Dendritic cell treated with granulocyte-macrophage colony-stimulating factor and Interleukin-4, amounts not matched to agents 40 ng/mL and 50 ng/mL, for 4 days (primary cell): ENCODE measurements at regions not wholly inside any gene's neighbourhood (a gene's known extent, or its start where the extent isn't known, plus 50 kb on each side); places are given as distances from the start of the nearest gene placed in this dataset.
"Not testable (repeated sequence)": the region's sequence is repeated elsewhere in the genome, so short reads cannot be mapped to it uniquely, and the experiment has no call there.

ENCODE experiments used
- H3K27ac Mint-ChIP-seq: one replicate; pipeline ENCODE4 v1.8.0; 2022; ENCODE audit warnings: mild to moderate bottlenecking, mixed read lengths
- H3K27me3 Mint-ChIP-seq: one replicate; pipeline ENCODE4 v1.8.0; 2022; ENCODE audit warnings: mild to moderate bottlenecking, mixed read lengths
- H3K36me3 Mint-ChIP-seq: one replicate; pipeline ENCODE4 v1.8.0; 2022; ENCODE audit warnings: low read depth, mixed read lengths
- H3K4me1 Mint-ChIP-seq: one replicate; pipeline ENCODE4 v1.8.0; 2022; ENCODE audit warnings: low read depth, mixed read lengths
- H3K4me3 Mint-ChIP-seq: one replicate; pipeline ENCODE4 v1.8.0; 2022; ENCODE audit warnings: mild to moderate bottlenecking, moderate library complexity, mixed read lengths
- H3K9me3 Mint-ChIP-seq: one replicate; pipeline ENCODE4 v1.8.0; 2022; ENCODE audit warnings: mixed read lengths
- intact Hi-C: fragments of 100-400 bp; cut with micrococcal nuclease; formaldehyde crosslinking; loops from one replicate; pipeline ENCODE4 v1.15.0; 2022

DNA sequence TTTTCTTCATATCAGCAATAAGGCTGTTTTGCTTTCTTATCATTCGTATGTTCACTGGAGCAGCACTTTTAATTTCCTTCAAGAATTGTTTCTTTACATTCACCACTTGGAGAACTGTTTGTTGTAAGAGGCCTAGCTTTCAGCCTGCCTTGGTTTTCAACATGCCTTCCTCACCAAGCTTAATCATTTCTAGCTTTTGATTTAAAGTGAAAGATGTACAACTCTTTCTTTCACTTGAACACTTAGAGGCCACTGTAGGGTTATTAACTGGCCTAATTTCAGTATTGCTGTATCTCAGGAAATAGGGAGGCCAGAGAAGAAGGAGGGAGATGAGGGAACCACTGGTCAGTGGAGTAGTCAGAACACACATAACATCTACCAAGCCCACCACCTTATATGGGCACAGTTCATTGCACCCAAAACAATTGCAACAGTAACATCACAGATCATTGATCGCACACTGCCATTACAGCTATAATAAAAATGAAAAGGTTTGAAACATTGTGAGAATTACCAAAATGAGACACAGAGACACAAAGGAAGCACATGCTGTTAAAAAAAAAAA lies 181.4 kb upstream of the TUBA3C start:
- Mint-ChIP-seq H3K27ac (no peak overlapping the region), H3K36me3 (no peaks in the 10 kb centered on the region), H3K4me3 (no peak overlapping the region), H3K27me3 (no peaks in the 10 kb centered on the region), H3K4me1 (no peaks in the 10 kb centered on the region), H3K9me3 (peaks cover 18% of the 10 kb centered on the region)
- intact Hi-C loops, result no loop called here

DNA sequence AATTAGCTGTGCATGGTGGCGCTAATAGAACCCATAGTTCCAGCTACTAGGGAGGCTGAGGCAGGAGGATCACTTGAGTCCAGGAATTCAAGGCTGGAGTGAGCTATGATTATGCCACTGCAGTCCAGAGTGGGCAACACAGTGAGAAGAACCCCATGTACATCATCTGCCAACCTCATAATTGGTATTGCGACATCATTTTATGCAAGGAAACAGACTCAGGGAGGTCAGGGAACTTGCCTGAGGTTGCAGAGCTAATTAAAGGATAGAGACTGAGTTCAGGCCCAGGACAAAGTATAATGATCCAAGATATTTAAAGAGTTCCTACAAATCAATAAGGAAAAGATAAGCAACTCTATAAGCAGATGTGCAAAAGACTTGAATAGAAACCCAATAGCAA lies 178.1 kb upstream of the TUBA3C start:
- H3K27ac Mint-ChIP-seq, H3K4me1 Mint-ChIP-seq, H3K36me3 Mint-ChIP-seq, H3K4me3 Mint-ChIP-seq, intact Hi-C loops, H3K27me3 Mint-ChIP-seq: not testable (repeated sequence)
- H3K9me3 Mint-ChIP-seq, result peaks cover 25% of the 10 kb centered on the region

GRCh38 chr13:19345916-19346422 lies 164.3 kb upstream of the TUBA3C start:
- intact Hi-C loops, result no loop called here
- no peaks in the 10 kb centered on the region for H3K4me1 Mint-ChIP-seq
- no peaks in the 10 kb centered on the region for H3K36me3 Mint-ChIP-seq
- H3K27ac Mint-ChIP-seq, result no peak overlapping the region
- peaks cover 18% of the 10 kb centered on the region for H3K27me3 Mint-ChIP-seq
- no peaks in the 10 kb centered on the region for H3K9me3 Mint-ChIP-seq
- H3K4me3 Mint-ChIP-seq, result no peak overlapping the region

DNA sequence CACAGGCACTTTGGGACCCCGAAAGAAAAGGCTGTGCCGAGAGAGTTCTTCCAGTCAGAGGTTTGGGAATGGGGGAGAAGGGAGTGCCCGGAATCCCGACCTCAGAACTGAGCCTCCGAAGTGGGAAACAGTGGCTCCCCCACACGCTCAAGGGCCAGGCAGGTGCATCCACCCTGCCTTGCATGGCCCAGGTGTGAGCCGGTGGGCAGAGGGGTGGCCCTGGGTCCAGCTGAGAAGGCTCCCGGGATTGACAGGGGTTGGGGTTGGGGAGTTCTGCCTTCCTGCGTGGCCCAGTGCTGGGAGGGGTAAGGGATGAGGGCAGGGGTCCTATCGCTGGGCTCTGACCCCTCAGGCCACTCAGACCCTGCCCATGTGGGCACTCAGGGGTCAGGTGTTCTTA lies 163.5 kb upstream of the TUBA3C start:
- Mint-ChIP-seq H3K27me3 (peaks cover 18% of the 10 kb centered on the region), H3K9me3 (no peaks in the 10 kb centered on the region), H3K4me1 (no peaks in the 10 kb centered on the region), H3K4me3 (peak overlapping the region; percentile 21), H3K27ac (no peak overlapping the region), H3K36me3 (no peaks in the 10 kb centered on the region)
- intact Hi-C loops, result no loop called here

GRCh38 chr13:19344585-19345120 lies 163.0 kb upstream of the TUBA3C start:
- Mint-ChIP-seq H3K4me3 (peak overlapping the region; percentile 21), H3K27me3 (peaks cover 18% of the 10 kb centered on the region)
- H3K4me1 Mint-ChIP-seq, H3K27ac Mint-ChIP-seq, H3K36me3 Mint-ChIP-seq, H3K9me3 Mint-ChIP-seq, intact Hi-C loops: not testable (repeated sequence)

- Mint-ChIP-seq H3K27me3 (no peaks in the 10 kb centered on the region), H3K9me3 (no peaks in the 10 kb centered on the region), H3K4me3 (no peak overlapping the region)
These were observed 150.8 kb upstream of the TUBA3C start for GRCh38 chr13:19332378-19332777.

DNA sequence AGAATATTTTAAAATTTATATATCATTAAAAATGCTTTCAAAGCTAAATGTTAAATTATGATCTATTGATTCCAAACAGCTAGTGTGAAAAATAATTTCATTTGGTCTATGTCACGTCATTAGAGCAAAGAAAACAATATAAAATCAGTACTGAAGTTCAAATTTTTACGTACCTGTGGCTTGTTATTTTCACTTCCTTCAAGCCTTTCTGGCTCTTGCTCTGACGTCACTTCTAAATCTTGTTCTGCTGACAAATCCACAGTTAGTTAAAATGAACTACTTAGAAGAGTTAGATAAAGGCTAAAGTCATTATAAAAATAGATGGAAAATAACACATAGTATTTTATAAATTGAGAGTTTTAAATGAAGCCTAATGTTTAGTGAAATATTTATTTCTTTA lies 147.7 kb upstream of the TUBA3C start:
- Mint-ChIP-seq H3K36me3 (no peaks in the 10 kb centered on the region), H3K27ac (no peak overlapping the region), H3K9me3 (peaks cover 14% of the 10 kb centered on the region), H3K27me3 (no peaks in the 10 kb centered on the region), H3K4me1 (no peaks in the 10 kb centered on the region), H3K4me3 (no peak overlapping the region)
- intact Hi-C loops, result no loop called here

More at GRCh38 chr13:19332378-19332777, 150.8 kb upstream of the TUBA3C start:
- Mint-ChIP-seq H3K4me1 (no peaks in the 10 kb centered on the region), H3K27ac (no peak overlapping the region), H3K36me3 (no peaks in the 10 kb centered on the region)
- intact Hi-C loops, result no loop called here

DNA sequence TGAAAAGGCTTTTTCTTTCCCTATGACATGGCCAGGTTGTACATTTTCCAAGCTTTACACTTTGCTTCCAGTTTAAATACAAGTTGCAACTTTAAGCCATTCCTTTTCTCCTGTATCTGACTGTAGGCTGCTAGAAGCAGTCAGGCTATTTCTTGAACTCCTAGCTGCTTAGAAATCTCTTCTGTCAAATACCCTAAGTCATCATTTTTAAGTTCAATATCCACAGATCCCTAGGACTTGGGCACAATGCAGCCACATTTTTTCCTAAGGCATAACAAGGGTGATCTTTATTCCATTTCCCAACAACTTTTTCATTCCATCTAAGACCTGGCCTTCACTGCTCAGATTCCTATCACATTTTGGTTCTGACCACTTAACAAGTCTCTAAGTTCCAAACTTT lies 142.7 kb upstream of the TUBA3C start:
- Mint-ChIP-seq H3K4me3 (no peak overlapping the region), H3K9me3 (peaks cover 46% of the 10 kb centered on the region), H3K27me3 (no peaks in the 10 kb centered on the region), H3K4me1 (no peaks in the 10 kb centered on the region), H3K36me3 (no peaks in the 10 kb centered on the region), H3K27ac (no peak overlapping the region)
- intact Hi-C loops, result no loop called here

DNA sequence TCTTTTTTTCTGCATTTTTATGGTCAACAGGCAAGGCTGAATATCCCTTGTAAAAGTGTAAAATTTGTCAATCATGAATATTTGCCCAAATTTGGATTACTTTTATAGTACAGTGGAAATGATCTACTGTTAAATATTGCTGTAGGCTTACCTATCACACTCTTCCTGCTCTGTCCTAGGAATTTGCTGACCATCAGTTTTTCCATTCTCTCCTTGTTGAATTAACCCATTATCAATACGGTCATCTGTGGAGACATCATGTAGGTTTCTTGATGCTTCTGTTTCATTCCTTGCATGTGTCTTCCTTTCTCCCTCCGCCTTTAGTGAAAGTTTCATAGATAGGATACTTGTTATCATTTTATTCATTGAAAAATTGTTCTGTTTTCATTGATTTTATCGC lies 139.6 kb upstream of the TUBA3C start:
- Mint-ChIP-seq H3K9me3 (peaks cover 46% of the 10 kb centered on the region), H3K27ac (no peak overlapping the region), H3K4me1 (no peaks in the 10 kb centered on the region), H3K27me3 (no peaks in the 10 kb centered on the region), H3K36me3 (no peaks in the 10 kb centered on the region), H3K4me3 (no peak overlapping the region)
- intact Hi-C loops, result no loop called here

GRCh38 chr13:19305434-19305833 lies 123.8 kb upstream of the TUBA3C start:
- peaks cover 12% of the 10 kb centered on the region for H3K9me3 Mint-ChIP-seq

DNA sequence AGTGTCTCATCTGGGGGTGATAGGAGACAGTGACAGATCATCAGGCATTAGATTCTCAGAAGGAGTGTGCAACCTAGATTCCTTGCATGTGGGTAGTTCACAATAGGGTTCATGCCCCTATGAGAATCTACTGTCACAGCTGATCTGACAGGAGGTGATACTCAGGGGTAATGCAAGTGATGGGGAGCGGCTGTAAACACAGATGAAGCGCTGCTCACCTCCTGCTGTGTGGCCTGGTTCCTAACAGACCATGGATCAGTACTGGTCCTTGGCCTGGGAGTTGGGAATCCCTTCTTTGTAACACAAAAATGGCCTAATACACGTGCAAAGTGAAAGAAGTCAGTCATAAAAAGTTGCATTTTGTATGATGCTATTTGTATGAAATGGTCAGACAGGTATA lies 107.6 kb upstream of the TUBA3C start:
- Mint-ChIP-seq H3K27me3 (no peaks in the 10 kb centered on the region), H3K27ac (no peak overlapping the region), H3K36me3 (no peaks in the 10 kb centered on the region), H3K4me3 (no peak overlapping the region), H3K9me3 (peaks cover 41% of the 10 kb centered on the region), H3K4me1 (no peaks in the 10 kb centered on the region)
- intact Hi-C loops, result no loop called here

More at GRCh38 chr13:19305434-19305833, 123.8 kb upstream of the TUBA3C start:
- Mint-ChIP-seq H3K4me1 (no peaks in the 10 kb centered on the region), H3K27me3 (no peaks in the 10 kb centered on the region), H3K4me3 (no peak overlapping the region), H3K27ac (no peak overlapping the region), H3K36me3 (no peaks in the 10 kb centered on the region)
- intact Hi-C loops, result no loop called here

GRCh38 chr13:19283836-19284235 lies 102.2 kb upstream of the TUBA3C start:
- no peak overlapping the region for H3K4me3 Mint-ChIP-seq
- no peaks in the 10 kb centered on the region for H3K4me1 Mint-ChIP-seq
- intact Hi-C loops, result no loop called here

GRCh38 chr13:19268331-19268730 lies 86.7 kb upstream of the TUBA3C start:
- Mint-ChIP-seq H3K4me3 (no peak overlapping the region), H3K27ac (no peak overlapping the region), H3K27me3 (no peaks in the 10 kb centered on the region), H3K9me3 (peaks cover 27% of the 10 kb centered on the region), H3K4me1 (no peaks in the 10 kb centered on the region), H3K36me3 (no peaks in the 10 kb centered on the region)
- intact Hi-C loops, result no loop called here

More at GRCh38 chr13:19283836-19284235, 102.2 kb upstream of the TUBA3C start:
- Mint-ChIP-seq H3K9me3 (peaks cover 45% of the 10 kb centered on the region), H3K27ac (no peak overlapping the region), H3K36me3 (no peaks in the 10 kb centered on the region), H3K27me3 (no peaks in the 10 kb centered on the region)

GRCh38 chr13:19267746-19268145 lies 86.1 kb upstream of the TUBA3C start:
- intact Hi-C loops, result no loop called here
- no peaks in the 10 kb centered on the region for H3K4me1 Mint-ChIP-seq
- H3K27ac Mint-ChIP-seq, result no peak overlapping the region
- H3K4me3 Mint-ChIP-seq, result no peak overlapping the region
- no peaks in the 10 kb centered on the region for H3K36me3 Mint-ChIP-seq
- no peaks in the 10 kb centered on the region for H3K27me3 Mint-ChIP-seq
- H3K9me3 Mint-ChIP-seq, result peaks cover 27% of the 10 kb centered on the region

DNA sequence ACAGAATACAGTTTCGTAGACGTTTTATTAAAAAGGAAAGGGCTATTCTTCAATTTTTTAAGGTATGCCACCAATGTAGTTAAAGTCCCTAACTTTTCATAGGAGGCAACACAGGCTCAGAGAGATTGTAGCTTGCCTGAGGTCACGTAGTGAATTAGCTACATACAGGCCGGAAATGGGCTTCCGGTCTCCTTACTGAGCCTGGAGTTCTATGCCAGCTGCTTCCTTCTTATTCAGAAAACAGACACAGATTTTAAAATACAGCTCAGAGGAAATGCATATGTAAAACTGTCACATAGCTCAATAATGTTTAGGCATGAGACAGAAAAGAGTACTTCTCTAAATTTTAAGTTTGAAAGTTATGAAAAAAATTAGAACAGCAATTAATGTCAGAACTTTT lies 85.4 kb upstream of the TUBA3C start:
- intact Hi-C loops, result no loop called here
- H3K27ac Mint-ChIP-seq, result no peak overlapping the region
- no peaks in the 10 kb centered on the region for H3K4me1 Mint-ChIP-seq
- no peak overlapping the region for H3K4me3 Mint-ChIP-seq
- no peaks in the 10 kb centered on the region for H3K27me3 Mint-ChIP-seq
- no peaks in the 10 kb centered on the region for H3K36me3 Mint-ChIP-seq
- H3K9me3 Mint-ChIP-seq, result peaks cover 19% of the 10 kb centered on the region
